ENCODE measurements at regions not wholly inside any gene's neighbourhood (a gene's known extent, or its start where the extent isn't known, plus 50 kb on each side); places are given as distances from the start of the nearest gene placed in this dataset.
A peak's percentile ranks its signal among the peaks of the same experiment; 100 is the strongest.

GRCh38 chr5:139733698-139734538 lies 61.7 kb upstream of the PSD2 start:
- no peak for TF ChIP-seq POLR2A (IDR thresholded peaks at IDR 0.05)
- TF ChIP-seq CTCF (IDR thresholded peaks at IDR 0.05): peak in 2 of 7 experiments; percentile 12 to 18

Measured in body of pancreas (tissue), 4 donors.